C4-2B (cell line): ENCODE measurements at regions not wholly inside any gene's neighbourhood (a gene's known extent, or its start where the extent isn't known, plus 50 kb on each side); places are given as distances from the start of the nearest gene placed in this dataset.
A peak's percentile ranks its signal among the peaks of the same experiment; 100 is the strongest.

Experiments used
- CTCF ChIP-seq: fragments of 450-650 bp; conservative IDR thresholded peaks from 2 replicates; pipeline ENCODE4 v1.5.1; 2017; ENCODE audit warnings: mild to moderate bottlenecking
- ZFX ChIP-seq: fragments of 450-650 bp; IDR thresholded peaks from 2 replicates; pipeline ENCODE4 v1.6.1; 2017

GRCh38 chr7:27434756-27435400 is 192.3 kb downstream of the EVX1 start:
- TF ChIP-seq CTCF: peak; percentile 13
- no peak for TF ChIP-seq ZFX
